ENCODE measurements at regions not wholly inside any gene's neighbourhood (a gene's known extent, or its start where the extent isn't known, plus 50 kb on each side); places are given as distances from the start of the nearest gene placed in this dataset.
"Not testable (repeated sequence)": the region's sequence is repeated elsewhere in the genome, so short reads cannot be mapped to it uniquely, and the experiment has no call there.

GRCh38 chr5:42242881-42243485 is 180.3 kb upstream of the GHR start:
- DNase-seq: no peak

- no peak for DNase-seq
Measured at GRCh38 chr5:42252306-42252705, 170.9 kb upstream of the GHR start.

GRCh38 chr5:42259914-42260313 is 163.3 kb upstream of the GHR start:
- DNase-seq: not testable (repeated sequence)

GRCh38 chr5:42267091-42267490 is 156.1 kb upstream of the GHR start:
- DNase-seq: no peak

GRCh38 chr5:42268170-42268569 is 155.1 kb upstream of the GHR start:
- not testable (repeated sequence) for DNase-seq

- DNase-seq: no peak
Measured at GRCh38 chr5:42268630-42269029, 154.6 kb upstream of the GHR start.

- DNase-seq: no peak
Measured at GRCh38 chr5:42270771-42271170, 152.5 kb upstream of the GHR start.

- DNase-seq: no peak
Measured at GRCh38 chr5:42274913-42275312, 148.3 kb upstream of the GHR start.

- DNase-seq: no peak
Measured at GRCh38 chr5:42277293-42277692, 145.9 kb upstream of the GHR start.

GRCh38 chr5:42284584-42284983 is 138.7 kb upstream of the GHR start:
- no peak for DNase-seq

GRCh38 chr5:42285230-42285629 is 138.0 kb upstream of the GHR start:
- no peak for DNase-seq

GRCh38 chr5:42300496-42300895 is 122.7 kb upstream of the GHR start:
- no peak for DNase-seq

- DNase-seq: no peak
Measured at GRCh38 chr5:42301349-42301748, 121.9 kb upstream of the GHR start.

GRCh38 chr5:42302186-42302585 is 121.1 kb upstream of the GHR start:
- DNase-seq: no peak

- DNase-seq: no peak
Measured at GRCh38 chr5:42306287-42306686, 117.0 kb upstream of the GHR start.

- DNase-seq: no peak
Measured at GRCh38 chr5:42309865-42310264, 113.4 kb upstream of the GHR start.

GRCh38 chr5:42315214-42315613 is 108.0 kb upstream of the GHR start:
- no peak for DNase-seq

- no peak for DNase-seq
Measured at GRCh38 chr5:42317575-42317974, 105.7 kb upstream of the GHR start.

GRCh38 chr5:42319546-42319945 is 103.7 kb upstream of the GHR start:
- not testable (repeated sequence) for DNase-seq

GRCh38 chr5:42321785-42322184 is 101.5 kb upstream of the GHR start:
- no peak for DNase-seq

- DNase-seq: no peak
Measured at GRCh38 chr5:42337143-42337542, 86.1 kb upstream of the GHR start.

- no peak for DNase-seq
Measured at GRCh38 chr5:42337607-42338006, 85.6 kb upstream of the GHR start.

GRCh38 chr5:42338136-42338535 is 85.1 kb upstream of the GHR start:
- DNase-seq: no peak

- no peak for DNase-seq
Measured at GRCh38 chr5:42349163-42349562, 74.1 kb upstream of the GHR start.

- no peak for DNase-seq
Measured at GRCh38 chr5:42351956-42352355, 71.3 kb upstream of the GHR start.

- no peak for DNase-seq
Measured at GRCh38 chr5:42360056-42360455, 63.2 kb upstream of the GHR start.
